Non-pigmented ciliary epithelial cell (primary cell): ENCODE measurements at regions not wholly inside any gene's neighbourhood (a gene's known extent, or its start where the extent isn't known, plus 50 kb on each side); places are given as distances from the start of the nearest gene placed in this dataset.
A peak's percentile ranks its signal among the peaks of the same experiment; 100 is the strongest.

Experiments
- DNase-seq: peaks from one replicate; pipeline ENCODE4 v3.0.0-alpha.2; 2010; ENCODE audit warnings: low read depth

- peak; percentile 44 for DNase-seq
These were observed 608.4 kb downstream of the LRFN5 start for GRCh38 chr14:42214981-42215491.

GRCh38 chr14:42200957-42201356, 594.3 kb downstream of the LRFN5 start:
- no peak for DNase-seq

GRCh38 chr14:42198010-42198409, 591.3 kb downstream of the LRFN5 start:
- DNase-seq = no peak

- DNase-seq = peak; percentile 60
These were observed 586.3 kb downstream of the LRFN5 start for GRCh38 chr14:42192738-42193653.

GRCh38 chr14:42190744-42191143, 584.1 kb downstream of the LRFN5 start:
- DNase-seq = no peak

GRCh38 chr14:42187846-42188245, 581.2 kb downstream of the LRFN5 start:
- no peak for DNase-seq

- DNase-seq = no peak
These were observed 579.0 kb downstream of the LRFN5 start for GRCh38 chr14:42185718-42186117.

- no peak for DNase-seq
These were observed 567.7 kb downstream of the LRFN5 start for GRCh38 chr14:42174357-42174756.

- DNase-seq = no peak
These were observed 566.5 kb downstream of the LRFN5 start for GRCh38 chr14:42173206-42173605.

GRCh38 chr14:42172304-42172703, 565.6 kb downstream of the LRFN5 start:
- no peak for DNase-seq

GRCh38 chr14:42163136-42163535, 556.5 kb downstream of the LRFN5 start:
- DNase-seq = no peak

- no peak for DNase-seq
These were observed 552.5 kb downstream of the LRFN5 start for GRCh38 chr14:42159138-42159537.

GRCh38 chr14:42149609-42150261, 543.1 kb downstream of the LRFN5 start:
- no peak for DNase-seq

GRCh38 chr14:42145766-42146165, 539.1 kb downstream of the LRFN5 start:
- no peak for DNase-seq

- DNase-seq = no peak
These were observed 536.4 kb downstream of the LRFN5 start for GRCh38 chr14:42143114-42143513.

GRCh38 chr14:42141328-42141727, 534.7 kb downstream of the LRFN5 start:
- no peak for DNase-seq

- peak; percentile 41 for DNase-seq
These were observed 534.2 kb downstream of the LRFN5 start for GRCh38 chr14:42140831-42141279.

- DNase-seq = no peak
These were observed 533.3 kb downstream of the LRFN5 start for GRCh38 chr14:42140001-42140400.

GRCh38 chr14:42138406-42138805, 531.7 kb downstream of the LRFN5 start:
- DNase-seq = no peak

GRCh38 chr14:42130815-42131214, 524.1 kb downstream of the LRFN5 start:
- DNase-seq = no peak

GRCh38 chr14:42123526-42123925, 516.9 kb downstream of the LRFN5 start:
- no peak for DNase-seq

- DNase-seq = no peak
These were observed 506.8 kb downstream of the LRFN5 start for GRCh38 chr14:42113358-42114069.
